ENCODE measurements at regions not wholly inside any gene's neighbourhood (a gene's known extent, or its start where the extent isn't known, plus 50 kb on each side); places are given as distances from the start of the nearest gene placed in this dataset.

- no peak overlapping the region for H3K4me2 ChIP-seq (replicated peaks; ENCODE audit: low read depth, low read length, poor library complexity, severe bottlenecking)
- no peaks in the 10 kb centered on the region for H4K20me1 ChIP-seq (ENCODE audit: control insufficient read depth, insufficient read depth, low read length, poor library complexity, severe bottlenecking)
- Mint-ChIP-seq H3K27ac (no peak overlapping the region), H3K4me3 (no peak overlapping the region), H3K4me1 (no peaks in the 10 kb centered on the region), H3K9me3 (ENCODE audit: insufficient read depth) (no peaks in the 10 kb centered on the region), H3K27me3 (peaks cover 3% of the 10 kb centered on the region)
- H3K4me1 ChIP-seq (ENCODE audit: control insufficient read depth in 2 of 2, insufficient read depth in 2 of 2, low read length in 2 of 2), result no peaks in the 10 kb centered on the region
- H3K4me3 ChIP-seq (ENCODE audit: control extremely low read depth in 1 of 5, extremely low read depth in 1 of 5, insufficient read depth in 1 of 5, low read depth in 2 of 5, low read length in 4 of 5), result no peak overlapping the region
- POLR2A ChIA-PET, result no interaction called here
- CTCF ChIA-PET, result no interaction called here
- no peak for ATAC-seq (ENCODE audit: low read depth)
- H3K36me3 ChIP-seq (replicated peaks in 1 of 2; ENCODE audit: control extremely low read depth in 1 of 2, control insufficient read depth in 1 of 2, extremely low read depth in 1 of 2, insufficient read depth in 2 of 2, low read length in 1 of 2), result no peaks in the 10 kb centered on the region
- no peaks in the 10 kb centered on the region for H3K79me2 ChIP-seq (ENCODE audit: control insufficient read depth, insufficient read depth, low read length)
- H3K9ac ChIP-seq (ENCODE audit: low read length), result no peak overlapping the region
- TF ChIP-seq, protein P1, sequence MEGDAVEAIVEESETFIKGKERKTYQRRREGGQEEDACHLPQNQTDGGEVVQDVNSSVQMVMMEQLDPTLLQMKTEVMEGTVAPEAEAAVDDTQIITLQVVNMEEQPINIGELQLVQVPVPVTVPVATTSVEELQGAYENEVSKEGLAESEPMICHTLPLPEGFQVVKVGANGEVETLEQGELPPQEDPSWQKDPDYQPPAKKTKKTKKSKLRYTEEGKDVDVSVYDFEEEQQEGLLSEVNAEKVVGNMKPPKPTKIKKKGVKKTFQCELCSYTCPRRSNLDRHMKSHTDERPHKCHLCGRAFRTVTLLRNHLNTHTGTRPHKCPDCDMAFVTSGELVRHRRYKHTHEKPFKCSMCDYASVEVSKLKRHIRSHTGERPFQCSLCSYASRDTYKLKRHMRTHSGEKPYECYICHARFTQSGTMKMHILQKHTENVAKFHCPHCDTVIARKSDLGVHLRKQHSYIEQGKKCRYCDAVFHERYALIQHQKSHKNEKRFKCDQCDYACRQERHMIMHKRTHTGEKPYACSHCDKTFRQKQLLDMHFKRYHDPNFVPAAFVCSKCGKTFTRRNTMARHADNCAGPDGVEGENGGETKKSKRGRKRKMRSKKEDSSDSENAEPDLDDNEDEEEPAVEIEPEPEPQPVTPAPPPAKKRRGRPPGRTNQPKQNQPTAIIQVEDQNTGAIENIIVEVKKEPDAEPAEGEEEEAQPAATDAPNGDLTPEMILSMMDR (IDR thresholded peaks at IDR 0.05), result no peak
- TF ChIP-seq EZH2 (IDR thresholded peaks at IDR 0.05; ENCODE audit: borderline replicate concordance, insufficient read depth, low read depth, low read length, poor library complexity, severe bottlenecking), result no peak
- DNase-seq, result no peak
- intact Hi-C loops (cut with micrococcal nuclease), result no loop called here
- H2AFZ ChIP-seq (ENCODE audit: insufficient read depth, low read depth, low read length, poor library complexity, severe bottlenecking), result no peak overlapping the region
- H3K27ac ChIP-seq (ENCODE audit: low read length in 2 of 2), result no peak overlapping the region
- peaks cover 0 to 2% (median 0%) of the 10 kb centered on the region in 4 experiments for H3K27me3 ChIP-seq (replicated peaks in 1 of 4; ENCODE audit: control extremely low read depth in 1 of 4, control insufficient read depth in 3 of 4, insufficient read depth in 4 of 4, low read length in 3 of 4)
- WGBS (ENCODE audit: insufficient coverage), result 61% methylated on average over 7 of the region's 11 CpGs
- no peaks in the 10 kb centered on the region for H3K9me3 ChIP-seq (ENCODE audit: control extremely low read depth in 1 of 3, control insufficient read depth in 2 of 3, insufficient read depth in 1 of 3, low read length in 2 of 3)
Observed at GRCh38 chr2:6073191-6074088, 381.3 kb downstream of the SOX11 start.

- H3K4me3 Mint-ChIP-seq, result no peak overlapping the region
- H3K27me3 ChIP-seq (replicated peaks in 1 of 4; ENCODE audit: control extremely low read depth in 1 of 4, control insufficient read depth in 3 of 4, insufficient read depth in 4 of 4, low read length in 3 of 4), result peaks cover 0 to 2% (median 0%) of the 10 kb centered on the region in 4 experiments
Observed at GRCh38 chr2:6074089-6074643, 382.0 kb downstream of the SOX11 start.

More at GRCh38 chr2:6074089-6074643, 382.0 kb downstream of the SOX11 start:
- intact Hi-C loops (cut with micrococcal nuclease), result no loop called here
- no peak for ATAC-seq (ENCODE audit: low read depth)
- 77% methylated on average over 5 of the region's 9 CpGs for WGBS (ENCODE audit: insufficient coverage)
- TF ChIP-seq, protein P1 (IDR thresholded peaks at IDR 0.05), result no peak
- TF ChIP-seq EZH2 (IDR thresholded peaks at IDR 0.05; ENCODE audit: borderline replicate concordance, insufficient read depth, low read depth, low read length, poor library complexity, severe bottlenecking), result no peak
- H3K4me1 Mint-ChIP-seq, result no peaks in the 10 kb centered on the region
- Histone ChIP-seq H3K4me3 (ENCODE audit: control extremely low read depth in 1 of 5, extremely low read depth in 1 of 5, insufficient read depth in 1 of 5, low read depth in 2 of 5, low read length in 4 of 5) (no peak overlapping the region), H3K4me2 (replicated peaks; ENCODE audit: low read depth, low read length, poor library complexity, severe bottlenecking) (no peak overlapping the region), H2AFZ (ENCODE audit: insufficient read depth, low read depth, low read length, poor library complexity, severe bottlenecking) (no peak overlapping the region), H3K9ac (ENCODE audit: low read length) (no peak overlapping the region), H3K27ac (ENCODE audit: low read length in 2 of 2) (no peak overlapping the region), H3K79me2 (ENCODE audit: control insufficient read depth, insufficient read depth, low read length) (no peaks in the 10 kb centered on the region), H3K9me3 (ENCODE audit: control extremely low read depth in 1 of 3, control insufficient read depth in 2 of 3, insufficient read depth in 1 of 3, low read length in 2 of 3) (no peaks in the 10 kb centered on the region), H3K36me3 (replicated peaks in 1 of 2; ENCODE audit: control extremely low read depth in 1 of 2, control insufficient read depth in 1 of 2, extremely low read depth in 1 of 2, insufficient read depth in 2 of 2, low read length in 1 of 2) (no peaks in the 10 kb centered on the region), H4K20me1 (ENCODE audit: control insufficient read depth, insufficient read depth, low read length, poor library complexity, severe bottlenecking) (no peaks in the 10 kb centered on the region), H3K4me1 (ENCODE audit: control insufficient read depth in 2 of 2, insufficient read depth in 2 of 2, low read length in 2 of 2) (no peaks in the 10 kb centered on the region)
- H3K9me3 Mint-ChIP-seq (ENCODE audit: insufficient read depth), result no peaks in the 10 kb centered on the region
- no peak for DNase-seq
- peaks cover 3% of the 10 kb centered on the region for H3K27me3 Mint-ChIP-seq
- H3K27ac Mint-ChIP-seq, result no peak overlapping the region
- POLR2A ChIA-PET, result no interaction called here
- CTCF ChIA-PET, result no interaction called here

Measured in B cell (primary cell).